ENCODE measurements at regions not wholly inside any gene's neighbourhood (a gene's known extent, or its start where the extent isn't known, plus 50 kb on each side); places are given as distances from the start of the nearest gene placed in this dataset.
A peak's percentile ranks its signal among the peaks of the same experiment; 100 is the strongest.

- no peak for TF ChIP-seq CTCF (IDR thresholded peaks at IDR 0.05; ENCODE audit: low read depth, low read length, missing control alignments)
- Histone ChIP-seq H3K27ac (no peak overlapping the region), H3K36me3 (replicated peaks) (no peaks in the 10 kb centered on the region), H3K4me3 (ENCODE audit: low read depth, low read length) (no peak overlapping the region), H3K27me3 (replicated peaks) (no peaks in the 10 kb centered on the region)
- peak; percentile 65 for DNase-seq
- in situ Hi-C loops (cut with HindIII; ENCODE audit: low pct_ligation_motif_present, low sequenced_read_pairs): no loop called here
Measured at GRCh38 chr11:19453651-19454257, 213.0 kb upstream of the E2F8 start.

- TF ChIP-seq CTCF (IDR thresholded peaks at IDR 0.05; ENCODE audit: low read depth, low read length, missing control alignments): no peak
- no peak for DNase-seq
- in situ Hi-C loops (cut with HindIII; ENCODE audit: low pct_ligation_motif_present, low sequenced_read_pairs): no loop called here
- no peaks in the 10 kb centered on the region for H3K27me3 ChIP-seq (replicated peaks)
- H3K4me3 ChIP-seq (ENCODE audit: low read depth, low read length): no peak overlapping the region
- H3K27ac ChIP-seq: no peak overlapping the region
- no peaks in the 10 kb centered on the region for H3K36me3 ChIP-seq (replicated peaks)
Measured at GRCh38 chr11:19451609-19452008, 210.9 kb upstream of the E2F8 start.

DNA sequence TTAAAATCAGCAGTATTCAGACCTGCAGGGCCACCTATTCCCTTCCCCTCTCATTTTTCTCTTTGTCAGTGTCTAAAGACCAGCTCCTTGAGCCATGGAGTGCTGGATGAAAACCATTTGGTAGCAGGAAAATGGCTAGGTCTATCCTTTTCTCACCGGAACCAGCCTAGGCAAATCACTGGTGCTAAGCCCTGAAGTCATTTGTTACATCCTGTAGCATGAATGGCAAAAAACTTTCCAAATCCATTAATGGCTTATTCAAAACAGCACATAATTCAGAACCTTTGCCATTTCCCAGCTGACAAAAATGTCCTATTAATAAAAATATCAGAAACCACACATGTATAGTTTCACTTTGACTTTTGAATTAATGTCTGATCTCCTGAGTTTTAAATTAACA, 209.5 kb upstream of the E2F8 start:
- no peaks in the 10 kb centered on the region for H3K36me3 ChIP-seq (replicated peaks)
- in situ Hi-C loops (cut with HindIII; ENCODE audit: low pct_ligation_motif_present, low sequenced_read_pairs): no loop called here
- H3K27me3 ChIP-seq (replicated peaks): no peaks in the 10 kb centered on the region
- no peak for DNase-seq
- no peak overlapping the region for H3K4me3 ChIP-seq (ENCODE audit: low read depth, low read length)
- H3K27ac ChIP-seq: no peak overlapping the region
- TF ChIP-seq CTCF (IDR thresholded peaks at IDR 0.05; ENCODE audit: low read depth, low read length, missing control alignments): no peak

- Histone ChIP-seq H3K4me3 (ENCODE audit: low read depth, low read length) (no peak overlapping the region), H3K27ac (no peak overlapping the region), H3K27me3 (replicated peaks) (no peaks in the 10 kb centered on the region), H3K36me3 (replicated peaks) (no peaks in the 10 kb centered on the region)
- in situ Hi-C loops (cut with HindIII; ENCODE audit: low pct_ligation_motif_present, low sequenced_read_pairs): no loop called here
- no peak for TF ChIP-seq CTCF (IDR thresholded peaks at IDR 0.05; ENCODE audit: low read depth, low read length, missing control alignments)
- no peak for DNase-seq
Measured at GRCh38 chr11:19448651-19449050, 207.9 kb upstream of the E2F8 start.

DNA sequence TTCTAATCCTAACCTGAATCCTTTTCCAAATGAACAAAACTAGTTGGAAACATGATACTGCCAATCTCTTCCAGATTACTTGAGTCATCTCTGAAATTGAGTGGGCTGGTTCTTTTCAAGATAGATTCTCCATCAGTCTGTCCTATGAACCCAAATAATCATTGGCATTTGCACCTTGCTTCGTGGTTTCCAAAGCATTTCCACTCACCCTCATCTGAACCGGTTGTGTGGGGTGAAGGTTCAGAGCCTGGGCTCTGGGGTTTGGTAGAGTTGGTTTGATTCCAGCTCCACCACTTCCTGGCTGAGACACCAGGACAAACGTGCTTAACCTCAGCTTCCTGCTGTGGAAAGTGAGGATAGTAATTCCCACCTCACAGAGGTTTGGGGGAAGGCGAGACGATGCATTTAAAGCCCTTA, 206.4 kb upstream of the E2F8 start:
- no peaks in the 10 kb centered on the region for H3K36me3 ChIP-seq (replicated peaks)
- in situ Hi-C loops (cut with HindIII; ENCODE audit: low pct_ligation_motif_present, low sequenced_read_pairs): no loop called here
- no peak overlapping the region for H3K27ac ChIP-seq
- no peak overlapping the region for H3K4me3 ChIP-seq (ENCODE audit: low read depth, low read length)
- H3K27me3 ChIP-seq (replicated peaks): no peaks in the 10 kb centered on the region
- DNase-seq: no peak
- TF ChIP-seq CTCF (IDR thresholded peaks at IDR 0.05; ENCODE audit: low read depth, low read length, missing control alignments): no peak

DNA sequence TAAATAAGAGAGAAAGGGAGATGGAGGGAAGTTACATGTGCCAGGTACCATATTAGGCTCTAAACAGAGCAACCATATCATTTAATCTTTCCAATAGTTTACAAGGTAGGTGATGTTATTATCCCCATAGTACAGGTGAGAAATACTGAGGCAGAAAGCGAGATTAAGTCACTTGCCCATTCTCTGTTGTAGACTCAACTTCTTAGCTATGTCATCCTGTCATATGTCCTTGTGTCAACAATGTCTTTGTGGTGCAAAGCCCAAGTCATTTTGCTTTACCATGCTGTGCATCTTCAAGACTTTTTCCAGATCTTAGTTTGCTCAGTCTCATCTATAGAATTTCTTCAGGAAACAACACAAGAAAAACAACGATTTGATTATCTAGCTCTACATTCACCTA, 205.0 kb upstream of the E2F8 start:
- Histone ChIP-seq H3K27me3 (replicated peaks) (no peaks in the 10 kb centered on the region), H3K36me3 (replicated peaks) (no peaks in the 10 kb centered on the region), H3K4me3 (ENCODE audit: low read depth, low read length) (no peak overlapping the region), H3K27ac (no peak overlapping the region)
- no peak for TF ChIP-seq CTCF (IDR thresholded peaks at IDR 0.05; ENCODE audit: low read depth, low read length, missing control alignments)
- in situ Hi-C loops (cut with HindIII; ENCODE audit: low pct_ligation_motif_present, low sequenced_read_pairs): no loop called here
- DNase-seq: no peak

All from brain microvascular endothelial cell (primary cell).